ENCODE measurements at regions not wholly inside any gene's neighbourhood (a gene's known extent, or its start where the extent isn't known, plus 50 kb on each side); places are given as distances from the start of the nearest gene placed in this dataset.
A peak's percentile ranks its signal among the peaks of the same experiment; 100 is the strongest.

GRCh38 chr3:72408983-72409779 lies 439.1 kb downstream of the SHQ1 start:
- DNase-seq = no peak
- Histone ChIP-seq H3K4me1 (peaks cover 55% of the 10 kb centered on the region), H3K36me3 (ENCODE audit: low read depth, missing control alignments) (no peaks in the 10 kb centered on the region), H3K27me3 (no peaks in the 10 kb centered on the region), H3K27ac (no peak overlapping the region), H3K9me3 (no peaks in the 10 kb centered on the region), H3K4me3 (no peak overlapping the region)
- 88 to 93% methylated on average over 5 of the region's 5 CpGs for WGBS, 2 donors
- intact Hi-C loops (cut with DNase I; ENCODE audit: low total_unique reads) = no loop called here
- TF ChIP-seq POLR2A (IDR thresholded peaks at IDR 0.05) = no peak
- TF ChIP-seq, protein P1, sequence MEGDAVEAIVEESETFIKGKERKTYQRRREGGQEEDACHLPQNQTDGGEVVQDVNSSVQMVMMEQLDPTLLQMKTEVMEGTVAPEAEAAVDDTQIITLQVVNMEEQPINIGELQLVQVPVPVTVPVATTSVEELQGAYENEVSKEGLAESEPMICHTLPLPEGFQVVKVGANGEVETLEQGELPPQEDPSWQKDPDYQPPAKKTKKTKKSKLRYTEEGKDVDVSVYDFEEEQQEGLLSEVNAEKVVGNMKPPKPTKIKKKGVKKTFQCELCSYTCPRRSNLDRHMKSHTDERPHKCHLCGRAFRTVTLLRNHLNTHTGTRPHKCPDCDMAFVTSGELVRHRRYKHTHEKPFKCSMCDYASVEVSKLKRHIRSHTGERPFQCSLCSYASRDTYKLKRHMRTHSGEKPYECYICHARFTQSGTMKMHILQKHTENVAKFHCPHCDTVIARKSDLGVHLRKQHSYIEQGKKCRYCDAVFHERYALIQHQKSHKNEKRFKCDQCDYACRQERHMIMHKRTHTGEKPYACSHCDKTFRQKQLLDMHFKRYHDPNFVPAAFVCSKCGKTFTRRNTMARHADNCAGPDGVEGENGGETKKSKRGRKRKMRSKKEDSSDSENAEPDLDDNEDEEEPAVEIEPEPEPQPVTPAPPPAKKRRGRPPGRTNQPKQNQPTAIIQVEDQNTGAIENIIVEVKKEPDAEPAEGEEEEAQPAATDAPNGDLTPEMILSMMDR (IDR thresholded peaks at IDR 0.05) = no peak

DNA sequence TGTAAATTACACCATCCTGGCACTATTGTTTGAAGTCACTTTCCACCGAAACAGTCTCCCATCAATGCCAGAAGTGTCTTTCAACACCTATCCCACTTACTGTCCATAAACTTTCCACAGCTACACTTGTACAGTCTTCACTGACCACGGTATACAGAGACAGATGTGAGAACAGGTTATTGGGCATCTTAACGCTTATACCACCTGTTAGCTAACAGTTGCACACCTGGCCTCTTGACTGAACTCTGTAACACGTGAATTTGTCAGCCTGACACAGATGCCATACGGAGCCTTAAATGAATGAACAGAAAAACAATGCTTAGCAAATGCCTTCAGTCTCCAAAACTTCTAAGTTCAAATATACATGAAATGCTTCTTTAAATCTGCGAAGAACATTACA lies 440.5 kb downstream of the SHQ1 start:
- H3K27me3 ChIP-seq = no peaks in the 10 kb centered on the region
- no peak overlapping the region for H3K4me3 ChIP-seq
- H3K27ac ChIP-seq = no peak overlapping the region
- DNase-seq = no peak
- peaks cover 52% of the 10 kb centered on the region for H3K4me1 ChIP-seq
- H3K36me3 ChIP-seq (ENCODE audit: low read depth, missing control alignments) = no peaks in the 10 kb centered on the region
- 78 to 83% methylated on average over 6 of the region's 6 CpGs for WGBS, 2 donors
- intact Hi-C loops (cut with DNase I; ENCODE audit: low total_unique reads) = no loop called here
- no peaks in the 10 kb centered on the region for H3K9me3 ChIP-seq
- TF ChIP-seq POLR2A (IDR thresholded peaks at IDR 0.05) = no peak
- TF ChIP-seq, protein P1 (IDR thresholded peaks at IDR 0.05) = no peak

GRCh38 chr3:72405943-72406566 lies 442.2 kb downstream of the SHQ1 start:
- 31 to 33% methylated on average over 6 to 7 of the region's 7 CpGs for WGBS, 2 donors
- intact Hi-C loops (cut with DNase I; ENCODE audit: low total_unique reads) = no loop called here
- H3K27me3 ChIP-seq = no peaks in the 10 kb centered on the region
- H3K27ac ChIP-seq = no peak overlapping the region
- no peaks in the 10 kb centered on the region for H3K9me3 ChIP-seq
- peak; percentile 42 for DNase-seq
- H3K4me1 ChIP-seq = peaks cover 36% of the 10 kb centered on the region
- H3K4me3 ChIP-seq = no peak overlapping the region
- no peaks in the 10 kb centered on the region for H3K36me3 ChIP-seq (ENCODE audit: low read depth, missing control alignments)
- no peak for TF ChIP-seq POLR2A (IDR thresholded peaks at IDR 0.05)
- TF ChIP-seq, protein P1 (IDR thresholded peaks at IDR 0.05) = no peak

- TF ChIP-seq, protein P1 (IDR thresholded peaks at IDR 0.05) = no peak
- no peak for TF ChIP-seq POLR2A (IDR thresholded peaks at IDR 0.05)
- Histone ChIP-seq H3K36me3 (ENCODE audit: low read depth, missing control alignments) (no peaks in the 10 kb centered on the region), H3K4me1 (peaks cover 22% of the 10 kb centered on the region), H3K27ac (no peak overlapping the region), H3K4me3 (no peak overlapping the region), H3K9me3 (no peaks in the 10 kb centered on the region), H3K27me3 (no peaks in the 10 kb centered on the region)
- intact Hi-C loops (cut with DNase I; ENCODE audit: low total_unique reads) = no loop called here
- no peak for DNase-seq
- 90 to 97% methylated on average over 2 of the region's 2 CpGs for WGBS, 2 donors
Observed at GRCh38 chr3:72401005-72401545, 447.2 kb downstream of the SHQ1 start.

Data from testis (tissue), 2 donors.